NCI-H146 (cell line): ENCODE measurements at regions not wholly inside any gene's neighbourhood (a gene's known extent, or its start where the extent isn't known, plus 50 kb on each side); places are given as distances from the start of the nearest gene placed in this dataset.
"Not testable (repeated sequence)": the region's sequence is repeated elsewhere in the genome, so short reads cannot be mapped to it uniquely, and the experiment has no call there.

ENCODE experiments used
- DNase-seq: peaks from one replicate; lab custom pipeline; 2025; lab: John Stamatoyannopoulos, UW

GRCh38 chr5:36481454-36482120, 124.8 kb upstream of the SLC1A3 start:
- DNase-seq, result no peak

- DNase-seq, result no peak
Measured at GRCh38 chr5:36482812-36483211, 123.6 kb upstream of the SLC1A3 start.

- no peak for DNase-seq
Measured at GRCh38 chr5:36489505-36489904, 116.9 kb upstream of the SLC1A3 start.

- no peak for DNase-seq
Measured at GRCh38 chr5:36491856-36492255, 114.5 kb upstream of the SLC1A3 start.

GRCh38 chr5:36492984-36493654, 113.3 kb upstream of the SLC1A3 start:
- DNase-seq, result no peak

GRCh38 chr5:36494028-36494427, 112.4 kb upstream of the SLC1A3 start:
- no peak for DNase-seq

GRCh38 chr5:36494841-36495601, 111.4 kb upstream of the SLC1A3 start:
- DNase-seq, result no peak

- DNase-seq, result no peak
Measured at GRCh38 chr5:36495611-36496010, 110.8 kb upstream of the SLC1A3 start.

GRCh38 chr5:36496471-36496870, 109.9 kb upstream of the SLC1A3 start:
- no peak for DNase-seq

- no peak for DNase-seq
Measured at GRCh38 chr5:36502608-36503007, 103.8 kb upstream of the SLC1A3 start.

GRCh38 chr5:36505021-36505420, 101.4 kb upstream of the SLC1A3 start:
- no peak for DNase-seq

- DNase-seq, result peak; percentile 52
Measured at GRCh38 chr5:36507332-36507952, 99.0 kb upstream of the SLC1A3 start.

- not testable (repeated sequence) for DNase-seq
Measured at GRCh38 chr5:36508331-36508730, 98.1 kb upstream of the SLC1A3 start.

GRCh38 chr5:36513647-36514046, 92.8 kb upstream of the SLC1A3 start:
- not testable (repeated sequence) for DNase-seq

- DNase-seq, result no peak
Measured at GRCh38 chr5:36519881-36520280, 86.5 kb upstream of the SLC1A3 start.

GRCh38 chr5:36521219-36521618, 85.2 kb upstream of the SLC1A3 start:
- DNase-seq, result no peak

GRCh38 chr5:36521838-36522745, 84.3 kb upstream of the SLC1A3 start:
- no peak for DNase-seq

- DNase-seq, result no peak
Measured at GRCh38 chr5:36522746-36523065, 83.7 kb upstream of the SLC1A3 start.

GRCh38 chr5:36523450-36523849, 83.0 kb upstream of the SLC1A3 start:
- DNase-seq, result no peak

GRCh38 chr5:36523926-36524325, 82.5 kb upstream of the SLC1A3 start:
- DNase-seq, result no peak

- DNase-seq, result no peak
Measured at GRCh38 chr5:36526537-36526936, 79.9 kb upstream of the SLC1A3 start.

GRCh38 chr5:36528588-36528987, 77.8 kb upstream of the SLC1A3 start:
- no peak for DNase-seq
